CD4-positive, alpha-beta T cell treated with Interleukin-15 for 1 hour (primary cell): ENCODE measurements at regions not wholly inside any gene's neighbourhood (a gene's known extent, or its start where the extent isn't known, plus 50 kb on each side); places are given as distances from the start of the nearest gene placed in this dataset.
"Not testable (repeated sequence)": the region's sequence is repeated elsewhere in the genome, so short reads cannot be mapped to it uniquely, and the experiment has no call there.

ENCODE experiments used
- DNase-seq: peaks from one replicate; pipeline ENCODE4 v3.0.0-alpha.2; 2020

GRCh38 chr3:194868831-194869230, 183.1 kb downstream of the FAM43A start:
- DNase-seq, result no peak

GRCh38 chr3:194869482-194870169, 183.9 kb downstream of the FAM43A start:
- DNase-seq, result no peak

DNA sequence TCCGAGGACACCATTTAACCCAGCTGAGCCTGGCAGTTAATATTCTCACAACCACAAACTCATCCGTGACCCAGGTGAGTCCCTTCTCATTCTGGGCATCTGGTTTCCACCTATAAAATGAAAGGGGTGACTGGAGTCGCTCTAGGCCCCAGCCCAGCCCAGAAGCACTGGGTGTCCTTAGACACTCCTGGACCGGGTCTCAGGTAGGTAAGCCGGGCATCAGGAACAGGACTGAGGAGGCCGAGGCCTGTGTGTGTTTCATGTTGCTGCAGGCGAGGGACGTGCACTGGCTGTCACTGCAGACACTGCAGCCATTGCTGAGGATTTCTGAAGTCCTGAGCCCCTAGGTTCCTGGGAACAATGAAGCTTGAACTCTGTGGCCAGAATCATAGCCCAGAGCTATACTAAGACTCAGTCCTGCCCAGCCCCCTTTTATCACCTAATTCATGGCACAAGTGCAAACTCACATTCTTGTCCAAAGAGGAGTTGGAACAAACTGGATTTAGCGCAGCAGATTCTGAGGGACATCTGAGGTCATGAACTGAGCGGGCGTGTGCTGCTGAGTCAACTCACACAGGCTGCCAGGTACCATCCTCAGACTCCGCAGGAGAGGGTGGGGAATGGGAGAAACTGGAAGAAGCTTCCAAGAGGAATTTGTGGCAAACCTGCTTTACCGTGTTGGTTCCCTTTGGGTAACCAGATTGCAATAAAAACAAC, 184.9 kb downstream of the FAM43A start:
- no peak for DNase-seq

- DNase-seq, result peak; percentile 42
These were observed 185.6 kb downstream of the FAM43A start for GRCh38 chr3:194871143-194871863.

DNA sequence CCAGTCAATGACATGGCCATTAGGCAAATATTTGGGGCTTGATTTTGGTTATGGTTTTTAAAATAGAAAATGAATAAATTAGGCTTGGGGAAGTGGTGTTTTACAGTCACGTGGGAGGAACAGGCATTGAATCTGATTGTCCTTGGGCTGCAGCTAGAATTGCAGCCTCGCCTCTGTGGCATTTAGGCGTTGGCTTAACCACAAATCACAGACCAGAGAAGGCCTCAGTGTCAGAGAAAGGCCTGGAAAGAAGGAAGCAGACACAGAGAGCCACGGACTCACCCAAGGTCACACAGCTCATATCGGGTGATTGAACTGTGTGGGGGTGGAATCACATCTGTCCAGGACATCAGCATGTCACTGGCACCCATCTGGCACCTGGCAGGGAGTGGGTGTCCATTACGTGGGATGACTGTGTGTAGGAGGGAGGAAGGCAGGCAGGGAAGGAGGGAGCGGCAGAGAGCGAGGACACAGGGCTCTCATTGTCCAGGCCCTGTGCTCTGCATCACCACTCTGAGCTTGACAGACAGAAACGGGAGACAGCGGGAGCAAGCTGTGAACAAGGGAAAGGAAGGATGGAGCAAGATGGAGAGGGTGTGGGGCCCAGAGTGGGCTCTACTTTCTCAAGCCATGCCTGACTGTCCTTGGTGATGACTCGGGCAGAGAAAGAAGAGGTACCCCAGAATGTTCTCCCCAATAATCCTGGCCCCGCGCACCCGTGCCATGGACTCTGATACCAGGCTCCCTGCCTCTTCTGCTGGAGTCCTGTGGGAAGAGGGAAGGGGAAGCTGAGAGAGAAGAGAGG, 186.4 kb downstream of the FAM43A start:
- DNase-seq, result peak; percentile 51

- DNase-seq, result no peak
These were observed 186.9 kb downstream of the FAM43A start for GRCh38 chr3:194872669-194872977.

GRCh38 chr3:194873474-194873873, 187.8 kb downstream of the FAM43A start:
- not testable (repeated sequence) for DNase-seq

DNA sequence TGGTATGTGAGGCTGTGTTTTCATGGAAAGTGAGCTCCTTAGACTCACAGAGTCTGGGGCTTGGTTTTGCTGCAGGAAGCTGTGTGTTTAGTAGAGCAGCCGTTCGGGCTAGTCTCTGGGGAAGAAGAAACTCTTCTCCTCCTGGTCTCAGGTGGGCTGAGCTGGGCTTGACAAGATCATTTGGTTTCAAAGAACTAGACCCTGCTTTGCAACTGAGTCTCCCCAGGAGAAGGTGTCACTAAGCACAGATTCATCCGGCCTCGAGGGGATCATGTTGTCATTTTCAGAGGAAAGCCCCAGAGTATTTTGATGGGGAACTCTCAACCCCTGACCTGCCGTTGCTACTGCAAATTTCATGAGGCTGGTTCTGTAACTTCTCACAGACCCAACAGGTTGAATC, 188.5 kb downstream of the FAM43A start:
- no peak for DNase-seq

DNA sequence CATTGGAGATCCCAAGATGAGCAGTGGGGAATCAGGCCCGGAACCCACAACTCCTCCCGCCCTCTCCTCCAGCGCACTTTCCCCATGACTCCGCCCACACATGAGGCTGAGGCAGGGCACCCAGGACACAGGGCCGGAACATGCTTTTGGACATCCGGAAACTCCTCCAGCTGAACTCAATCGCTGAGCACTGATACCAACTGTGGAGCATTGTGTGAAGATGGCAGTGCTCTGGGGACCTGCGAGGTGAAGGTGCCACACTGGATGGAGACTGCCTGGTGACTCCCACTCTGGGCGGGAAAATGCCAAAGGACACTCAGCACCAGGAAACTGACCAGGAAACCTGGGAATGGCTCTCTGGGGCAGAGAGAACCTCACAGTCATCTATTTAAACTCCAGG, 189.1 kb downstream of the FAM43A start:
- DNase-seq, result no peak

DNA sequence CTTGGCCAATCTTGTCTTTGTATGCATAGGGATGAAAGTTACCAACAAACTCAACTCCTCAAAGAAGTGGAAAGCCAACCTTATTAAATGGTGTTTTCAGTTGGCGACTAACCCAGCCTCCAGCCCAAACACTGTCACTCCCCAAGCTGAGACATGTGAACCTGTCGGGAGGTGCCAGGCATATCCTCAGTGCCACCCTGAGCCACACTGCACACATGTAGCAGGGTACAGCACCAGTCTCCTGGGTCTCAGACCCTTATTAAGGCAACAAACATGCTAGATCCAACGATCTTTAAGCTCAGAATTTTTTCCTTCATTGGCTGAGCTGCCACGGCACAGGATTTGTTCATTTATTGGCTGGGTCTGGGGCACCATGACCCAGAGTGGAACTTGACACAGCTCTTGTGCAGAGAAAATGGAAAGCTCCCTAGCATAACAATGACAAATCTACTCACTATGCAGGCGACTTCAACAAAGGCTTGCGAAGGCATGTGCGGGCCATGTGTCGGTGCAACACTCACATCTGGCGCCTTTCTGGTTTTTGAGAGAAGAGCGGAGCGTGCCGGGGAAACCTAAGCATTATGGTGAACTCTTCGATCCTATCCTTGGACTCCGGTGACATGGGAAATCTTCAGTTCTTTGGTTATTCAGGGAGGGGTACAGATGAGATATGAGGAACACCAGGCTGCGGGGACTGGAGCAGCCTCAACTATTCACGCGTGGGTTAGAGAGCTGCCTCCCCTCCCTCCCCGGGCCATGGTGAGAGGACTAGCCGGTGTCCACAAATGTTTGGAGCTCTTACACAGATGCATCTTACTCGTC, 190.1 kb downstream of the FAM43A start:
- DNase-seq, result no peak

GRCh38 chr3:194876403-194877095, 190.9 kb downstream of the FAM43A start:
- no peak for DNase-seq

GRCh38 chr3:194877291-194878119, 191.8 kb downstream of the FAM43A start:
- no peak for DNase-seq

DNA sequence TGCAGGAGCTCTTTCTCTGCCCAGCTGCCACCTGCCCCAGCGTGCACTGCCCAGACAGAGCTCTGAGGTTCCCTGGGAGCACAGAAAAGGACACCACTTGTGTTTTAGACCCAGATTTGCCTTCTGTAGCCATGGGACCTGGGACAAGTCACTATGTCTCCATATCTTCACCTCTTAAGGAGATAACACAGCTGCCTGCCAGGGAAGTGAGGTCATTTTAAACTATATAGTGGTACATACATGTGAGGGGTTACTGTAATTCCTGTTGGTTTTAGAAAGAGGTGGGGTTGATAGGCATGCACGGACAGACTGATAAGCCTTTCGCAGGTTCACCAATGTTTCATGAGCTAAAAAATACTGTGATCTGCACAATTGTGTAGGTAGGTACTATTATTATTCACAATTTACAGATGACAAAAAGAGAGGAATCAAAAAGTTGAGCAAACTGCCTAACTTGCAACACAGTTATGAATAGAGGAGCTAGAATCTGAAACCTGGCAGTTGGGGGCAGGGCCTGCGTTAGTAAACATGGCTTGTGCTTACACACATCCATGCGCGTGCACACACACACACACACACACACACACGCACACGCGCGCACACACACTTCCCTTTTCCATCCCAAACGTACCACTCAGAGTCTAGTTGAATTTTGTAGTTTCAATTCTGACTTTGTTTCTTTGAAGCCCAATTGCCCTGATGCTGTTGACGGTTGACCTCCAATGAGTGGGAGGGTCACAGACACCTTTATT, 193.6 kb downstream of the FAM43A start:
- DNase-seq, result peak; percentile 56

GRCh38 chr3:194879991-194880939, 194.6 kb downstream of the FAM43A start:
- DNase-seq, result no peak

DNA sequence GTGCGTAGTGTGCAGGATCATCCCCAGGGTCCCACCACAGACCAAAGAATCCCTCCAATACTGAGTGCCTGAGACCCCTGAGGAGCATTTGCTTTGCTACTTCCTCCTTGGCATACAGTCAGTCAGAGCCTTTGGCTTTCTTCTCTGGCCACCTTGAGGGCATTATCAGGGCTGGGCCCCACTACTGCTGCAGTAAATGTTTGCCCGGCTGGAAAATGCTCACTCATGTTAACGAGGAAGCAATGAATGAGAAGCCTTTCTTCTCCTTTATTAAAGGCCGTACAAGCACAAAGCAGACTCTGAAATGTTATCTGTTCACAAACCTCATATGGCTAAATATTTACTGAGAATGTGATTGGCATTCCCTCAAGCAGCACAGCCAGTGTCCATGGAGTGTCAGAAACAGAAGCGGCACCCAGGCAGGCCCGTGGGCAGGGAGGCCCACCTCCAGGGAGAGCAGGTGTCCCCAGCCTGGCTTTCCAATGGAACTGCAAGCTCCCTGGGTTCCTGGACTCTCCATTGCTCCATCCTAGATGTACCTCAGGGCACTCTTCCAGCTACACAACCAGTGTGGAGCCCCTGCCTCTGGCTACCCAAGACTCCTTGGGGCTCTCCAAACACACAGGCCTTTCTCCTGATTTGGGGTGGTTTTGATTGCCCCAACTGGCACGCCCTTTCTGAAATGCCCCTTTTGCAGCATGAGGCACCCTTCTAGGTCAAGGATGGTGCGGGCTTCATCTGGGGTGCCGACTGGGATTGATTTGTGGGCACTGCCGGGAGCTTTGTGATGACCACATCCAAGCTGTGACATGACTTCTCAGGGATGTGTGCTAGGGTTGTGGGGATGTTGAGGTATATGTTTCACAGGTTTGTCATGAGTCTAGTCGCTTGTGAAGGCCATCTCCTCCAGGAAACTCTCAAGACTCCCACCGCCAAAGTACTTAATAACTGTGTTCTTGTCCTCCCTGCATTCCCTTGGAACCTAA, 195.6 kb downstream of the FAM43A start:
- no peak for DNase-seq

GRCh38 chr3:194884649-194885315, 199.1 kb downstream of the FAM43A start:
- DNase-seq, result no peak

- no peak for DNase-seq
These were observed 200.1 kb downstream of the FAM43A start for GRCh38 chr3:194885766-194886165.
